Transverse colon (tissue), 4 donors: ENCODE measurements at regions not wholly inside any gene's neighbourhood (a gene's known extent, or its start where the extent isn't known, plus 50 kb on each side); places are given as distances from the start of the nearest gene placed in this dataset.

ENCODE experiments used
- CTCF ChIP-seq, 5 experiments: fragments of 200-600 bp in 3 of 5; fragments of 450-650 bp in 2 of 5; sonication (generic) in 3 of 5; IDR thresholded peaks; 1 replicate in 2 of 5; 2 replicates in 3 of 5; pipeline ENCODE4 v1.5.1; 2016 to 2017; ENCODE audit warnings: antibody characterized with exemption in 5 of 5, inconsistent platforms in 3 of 5, mild to moderate bottlenecking in 2 of 5, moderate library complexity in 1 of 5
- POLR2AphosphoS5 ChIP-seq, 3 donors: sonication (generic); formaldehyde crosslinking; IDR thresholded peaks; one replicate each; pipeline ENCODE4 v1.6.1; 2016; ENCODE audit warnings: antibody characterized with exemption in 3 of 3

GRCh38 chr7:131657881-131658280, 101.5 kb upstream of the PODXL start:
- TF ChIP-seq POLR2AphosphoS5 (IDR thresholded peaks at IDR 0.05) (no peak), CTCF (IDR thresholded peaks at IDR 0.05) (no peak)
